ENCODE measurements at regions not wholly inside any gene's neighbourhood (a gene's known extent, or its start where the extent isn't known, plus 50 kb on each side); places are given as distances from the start of the nearest gene placed in this dataset.

DNA sequence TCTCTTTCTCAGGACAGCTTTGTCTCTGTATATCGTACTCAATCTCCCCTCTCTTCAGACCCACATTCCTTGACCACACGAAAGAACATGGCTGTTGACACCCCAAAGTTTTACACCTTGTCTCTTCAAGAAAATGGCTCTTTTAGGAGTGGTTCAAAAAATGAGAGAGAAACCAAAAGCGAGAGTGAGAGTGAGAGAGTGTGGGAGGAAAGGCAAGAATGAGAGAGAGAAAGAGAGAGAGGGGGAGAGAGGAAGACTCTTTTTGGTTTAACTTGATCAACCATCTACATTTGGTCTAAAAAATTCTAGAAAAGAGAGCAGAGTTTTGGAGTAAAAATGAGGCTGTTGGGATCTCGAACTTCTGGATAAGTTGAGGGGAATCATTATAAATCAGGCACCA, 581.8 kb upstream of the WWC1 start:
- TF ChIP-seq, protein P1, sequence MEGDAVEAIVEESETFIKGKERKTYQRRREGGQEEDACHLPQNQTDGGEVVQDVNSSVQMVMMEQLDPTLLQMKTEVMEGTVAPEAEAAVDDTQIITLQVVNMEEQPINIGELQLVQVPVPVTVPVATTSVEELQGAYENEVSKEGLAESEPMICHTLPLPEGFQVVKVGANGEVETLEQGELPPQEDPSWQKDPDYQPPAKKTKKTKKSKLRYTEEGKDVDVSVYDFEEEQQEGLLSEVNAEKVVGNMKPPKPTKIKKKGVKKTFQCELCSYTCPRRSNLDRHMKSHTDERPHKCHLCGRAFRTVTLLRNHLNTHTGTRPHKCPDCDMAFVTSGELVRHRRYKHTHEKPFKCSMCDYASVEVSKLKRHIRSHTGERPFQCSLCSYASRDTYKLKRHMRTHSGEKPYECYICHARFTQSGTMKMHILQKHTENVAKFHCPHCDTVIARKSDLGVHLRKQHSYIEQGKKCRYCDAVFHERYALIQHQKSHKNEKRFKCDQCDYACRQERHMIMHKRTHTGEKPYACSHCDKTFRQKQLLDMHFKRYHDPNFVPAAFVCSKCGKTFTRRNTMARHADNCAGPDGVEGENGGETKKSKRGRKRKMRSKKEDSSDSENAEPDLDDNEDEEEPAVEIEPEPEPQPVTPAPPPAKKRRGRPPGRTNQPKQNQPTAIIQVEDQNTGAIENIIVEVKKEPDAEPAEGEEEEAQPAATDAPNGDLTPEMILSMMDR (IDR thresholded peaks at IDR 0.05), result no peak
- no peak for TF ChIP-seq POLR2A (IDR thresholded peaks at IDR 0.05)
